IMR-90 (cell line): ENCODE measurements at regions not wholly inside any gene's neighbourhood (a gene's known extent, or its start where the extent isn't known, plus 50 kb on each side); places are given as distances from the start of the nearest gene placed in this dataset.

Experiments used
- ATAC-seq: fragments of 200-7000 bp; cut with Tn5 transposase; 2 replicates; pipeline ENCODE4 v1.9.1; 2020; ENCODE audit warnings: low read depth, mild to moderate bottlenecking, moderate library complexity
- BruUV-seq: library from RNA; stranded (reverse); fragments of 400-500 nt; replicated peaks from 2 replicates; lab custom pipeline; 2021; lab: Mats Ljungman, UMichigan
- CTCF ChIA-PET: fragments of 300-600 bp; formaldehyde crosslinking; extraction: SDS; loops from one replicate; lab custom pipeline; 2021; ENCODE audit warnings: antibody characterized with exemption; lab: Yijun Ruan, JAX
- POLR2A ChIA-PET: fragments of 300-600 bp; sonication (Branson Sonifier 250); formaldehyde crosslinking; loops from one replicate; lab custom pipeline; 2022; ENCODE audit warnings: antibody characterized with exemption; ENCODE audit not compliant: unreplicated experiment; lab: Charles Lee
- DNase-seq: peaks from one replicate; pipeline ENCODE4 v3.0.0; 2013
- H2AFZ ChIP-seq: replicated peaks from 2 replicates; pipeline ENCODE3; 2013; ENCODE audit warnings: low read length, mild to moderate bottlenecking; ENCODE audit not compliant: poor library complexity
- H2AK5ac ChIP-seq: 2 replicates; pipeline ENCODE4 v1.6.1; 2013; ENCODE audit warnings: low read depth, low read length, inconsistent platforms
- H2AK9ac ChIP-seq: replicated peaks from 2 replicates; pipeline ENCODE3; 2013; ENCODE audit warnings: mild to moderate bottlenecking, low read depth, low read length, moderate library complexity; ENCODE audit not compliant: poor library complexity
- H2BK120ac ChIP-seq: 2 replicates; pipeline ENCODE4 v1.6.1; 2013; ENCODE audit warnings: low read depth, low read length, inconsistent platforms
- H2BK15ac ChIP-seq: 3 replicates; pipeline ENCODE4 v1.6.1; 2013; ENCODE audit warnings: low read depth, low read length, inconsistent platforms
- H2BK20ac ChIP-seq: 2 replicates; pipeline ENCODE4 v1.6.1; 2013; ENCODE audit warnings: low read depth, mild to moderate bottlenecking, inconsistent platforms, low read length, moderate library complexity
- H2BK5ac ChIP-seq: 2 replicates; pipeline ENCODE4 v1.6.1; 2013; ENCODE audit warnings: mild to moderate bottlenecking, low read depth, low read length, inconsistent platforms; ENCODE audit not compliant: poor library complexity, severe bottlenecking
- H3K14ac ChIP-seq: replicated peaks from 2 replicates; pipeline ENCODE4 v1.6.1; 2013; ENCODE audit warnings: low read depth, low read length, inconsistent platforms
- H3K18ac ChIP-seq: 2 replicates; pipeline ENCODE4 v1.6.1; 2013; ENCODE audit warnings: low read depth, low read length, control low read depth
- H3K23ac ChIP-seq: 2 replicates; pipeline ENCODE4 v1.6.1; 2013; ENCODE audit warnings: low read depth, low read length, inconsistent platforms
- H3K27ac ChIP-seq: 2 replicates; pipeline ENCODE4 v1.5.1; 2013; ENCODE audit warnings: mild to moderate bottlenecking, control low read depth, low read length; ENCODE audit not compliant: insufficient read depth
- H3K27me3 ChIP-seq: 2 replicates; pipeline ENCODE4 v1.6.1; 2013; ENCODE audit warnings: low read length; ENCODE audit not compliant: control insufficient read depth, insufficient read depth
- H3K36me3 ChIP-seq: 2 replicates; pipeline ENCODE4 v1.6.1; 2013; ENCODE audit warnings: low read length, mixed read lengths; ENCODE audit not compliant: control insufficient read depth, insufficient read depth
- H3K4ac ChIP-seq: 2 replicates; pipeline ENCODE4 v1.6.1; 2013; ENCODE audit warnings: low read depth, low read length, inconsistent platforms
- H3K4me1 ChIP-seq: 2 replicates; pipeline ENCODE4 v1.6.1; 2013; ENCODE audit warnings: low read length, mixed read lengths; ENCODE audit not compliant: control insufficient read depth, insufficient read depth
- H3K4me2 ChIP-seq: 2 replicates; pipeline ENCODE4 v1.6.1; 2013; ENCODE audit warnings: low read depth, mild to moderate bottlenecking, control low read depth, low read length, moderate library complexity
- H3K4me3 ChIP-seq: 2 replicates; pipeline ENCODE4 v1.5.1; 2013; ENCODE audit warnings: low read depth, mild to moderate bottlenecking, control low read depth, low read length, moderate library complexity; ENCODE audit not compliant: insufficient read depth
- H3K56ac ChIP-seq: 2 replicates; pipeline ENCODE4 v1.6.1; 2013; ENCODE audit warnings: low read length, inconsistent platforms; ENCODE audit not compliant: insufficient read depth; ENCODE audit errors: extremely low read depth
- H3K79me1 ChIP-seq, 2 experiments: 2 replicates each; pipeline ENCODE4 v1.6.1; 2013; ENCODE audit warnings: low read length in 2 of 2, inconsistent platforms in 1 of 2, low read depth in 1 of 2
- H3K9ac ChIP-seq: 2 replicates; pipeline ENCODE4 v1.6.1; 2013; ENCODE audit warnings: low read depth, low read length, control low read depth
- H3K9me1 ChIP-seq: 2 replicates; pipeline ENCODE4 v1.6.1; 2013; ENCODE audit warnings: low read length, inconsistent platforms; ENCODE audit not compliant: insufficient read depth
- H3K9me3 ChIP-seq: 2 replicates; pipeline ENCODE4 v1.6.1; 2013; ENCODE audit warnings: low read length; ENCODE audit not compliant: control insufficient read depth, insufficient read depth
- H4K20me1 ChIP-seq: 2 replicates; pipeline ENCODE4 v1.6.1; 2013; ENCODE audit warnings: low read length, inconsistent platforms; ENCODE audit not compliant: insufficient read depth
- H4K5ac ChIP-seq: 2 replicates; pipeline ENCODE4 v1.6.1; 2013; ENCODE audit warnings: mild to moderate bottlenecking, low read depth, low read length, control low read depth
- H4K8ac ChIP-seq, 2 experiments: 2 replicates each; pipeline ENCODE4 v1.6.1; 2013; ENCODE audit warnings: low read depth in 2 of 2, low read length in 2 of 2, control low read depth in 1 of 2, inconsistent platforms in 1 of 2
- H4K91ac ChIP-seq: 2 replicates; pipeline ENCODE4 v1.6.1; 2013; ENCODE audit warnings: low read depth, low read length, inconsistent platforms; ENCODE audit not compliant: insufficient read depth
- CEBPB ChIP-seq: IDR thresholded peaks from 2 replicates; pipeline ENCODE4 v1.6.1; 2012; ENCODE audit warnings: low read depth, low read length, improper control_type of control experiment
- POLR2A ChIP-seq: IDR thresholded peaks from 2 replicates; pipeline ENCODE4 v1.6.1; 2012; ENCODE audit warnings: mild to moderate bottlenecking, low read depth, low read length
- RCOR1 ChIP-seq: IDR thresholded peaks from 2 replicates; pipeline ENCODE4 v1.6.1; 2012; ENCODE audit warnings: mild to moderate bottlenecking, low read length, improper control_type of control experiment; ENCODE audit not compliant: insufficient replicate concordance
- WGBS, 2 experiments: methylation state at CpG; one replicate each; pipeline versions ENCODE4 v1.1.5 to v1.1.7; 2013; ENCODE audit warnings: missing lambda C conversion rate in 2 of 2; ENCODE audit not compliant: insufficient read length in 1 of 2; ENCODE audit errors: extremely low coverage in 2 of 2; 5-methylcytosine and 5-hydroxymethylcytosine counted together
- dilution Hi-C: fragments of 300-500 bp; cut with HindIII; formaldehyde crosslinking; loops from one replicate; pipeline ENCODE4 v1.14.3; 2018; ENCODE audit warnings: low sequenced_read_pairs; ENCODE audit not compliant: unreplicated experiment
- in situ Hi-C: fragments of 300-500 bp; cut with MboI; formaldehyde crosslinking; loops from 3 replicates; pipeline ENCODE4 v1.14.3; 2019; ENCODE audit warnings: low sequenced_read_pairs, inconsistent platforms, mixed read lengths
- intact Hi-C: fragments of 100-400 bp; cut with micrococcal nuclease; formaldehyde crosslinking; loops from 2 replicates; pipeline ENCODE4 v1.10.0; 2022
- TF ChIP-seq, protein P1 (sequence below): fragments of 150-350 bp; IDR thresholded peaks from 2 replicates; pipeline ENCODE4 v1.6.1; 2016; ENCODE audit warnings: low read depth, mild to moderate bottlenecking, low read length, moderate library complexity, borderline replicate concordance

DNA sequence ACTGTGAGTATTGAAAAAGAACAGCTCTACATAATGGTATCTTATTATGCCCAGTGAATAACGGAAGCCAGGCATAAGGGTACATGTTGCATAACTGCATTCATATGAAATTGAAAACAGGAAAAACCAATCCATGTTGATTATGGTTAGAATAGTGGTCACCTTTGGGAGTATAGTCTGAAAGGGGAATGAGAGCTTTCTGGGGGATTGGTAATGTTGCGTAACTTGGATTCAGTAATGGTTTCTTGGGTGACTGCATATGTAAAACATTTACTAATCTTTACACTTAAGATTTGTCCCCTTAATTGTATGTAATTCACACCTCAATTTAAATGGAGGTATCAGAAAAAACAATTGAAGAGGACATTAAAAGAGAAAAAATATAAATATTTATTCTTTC is 292.1 kb downstream of the LMO4 start:
- Histone ChIP-seq H3K4ac (no peak overlapping the region), H2BK120ac (no peak overlapping the region), H3K9me3 (peaks cover 3% of the 10 kb centered on the region; the same call in 1 of the 2 replicates), H3K56ac (no peak overlapping the region), H4K91ac (no peak overlapping the region), H2BK15ac (no peak overlapping the region), H3K27me3 (no peaks in the 10 kb centered on the region), H3K4me3 (no peak overlapping the region), H4K8ac (no peak overlapping the region), H2AK5ac (no peak overlapping the region), H4K20me1 (no peaks in the 10 kb centered on the region), H3K36me3 (no peaks in the 10 kb centered on the region), H3K4me1 (no peaks in the 10 kb centered on the region), H3K4me2 (no peak overlapping the region), H3K14ac (no peak overlapping the region), H2AFZ (no peak overlapping the region), H3K27ac (no peak overlapping the region), H3K9ac (no peak overlapping the region), H2AK9ac (no peak overlapping the region), H2BK5ac (no peak overlapping the region), H3K18ac (no peak overlapping the region), H3K79me1 (no peaks in the 10 kb centered on the region), H2BK20ac (no peak overlapping the region), H3K23ac (no peak overlapping the region), H3K9me1 (no peaks in the 10 kb centered on the region), H4K5ac (no peak overlapping the region)
- intact Hi-C loops (no loop called here), dilution Hi-C loops (no loop called here), in situ Hi-C loops (no loop called here)
- WGBS, 2 experiments = no CpG with 5 or more reads among the region's 2 CpGs
- CTCF ChIA-PET = no interaction called here
- DNase-seq (no peak), ATAC-seq (no peak)
- TF ChIP-seq, protein P1, sequence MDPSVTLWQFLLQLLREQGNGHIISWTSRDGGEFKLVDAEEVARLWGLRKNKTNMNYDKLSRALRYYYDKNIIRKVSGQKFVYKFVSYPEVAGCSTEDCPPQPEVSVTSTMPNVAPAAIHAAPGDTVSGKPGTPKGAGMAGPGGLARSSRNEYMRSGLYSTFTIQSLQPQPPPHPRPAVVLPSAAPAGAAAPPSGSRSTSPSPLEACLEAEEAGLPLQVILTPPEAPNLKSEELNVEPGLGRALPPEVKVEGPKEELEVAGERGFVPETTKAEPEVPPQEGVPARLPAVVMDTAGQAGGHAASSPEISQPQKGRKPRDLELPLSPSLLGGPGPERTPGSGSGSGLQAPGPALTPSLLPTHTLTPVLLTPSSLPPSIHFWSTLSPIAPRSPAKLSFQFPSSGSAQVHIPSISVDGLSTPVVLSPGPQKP = no peak
- TF ChIP-seq RCOR1 = no peak
- peak; percentile 74 for TF ChIP-seq CEBPB
- TF ChIP-seq POLR2A = no peak
- no TSS peak for BruUV-seq
- POLR2A ChIA-PET = no interaction called here
